ENCODE measurements at regions not wholly inside any gene's neighbourhood (a gene's known extent, or its start where the extent isn't known, plus 50 kb on each side); places are given as distances from the start of the nearest gene placed in this dataset.

- CTCF ChIA-PET = no interaction called here
- DNase-seq = no peak
- peaks cover 29% of the 10 kb centered on the region for H3K4me1 Mint-ChIP-seq
Measured at GRCh38 chr6:16854986-16855385, 93.7 kb upstream of the ATXN1 start.

DNA sequence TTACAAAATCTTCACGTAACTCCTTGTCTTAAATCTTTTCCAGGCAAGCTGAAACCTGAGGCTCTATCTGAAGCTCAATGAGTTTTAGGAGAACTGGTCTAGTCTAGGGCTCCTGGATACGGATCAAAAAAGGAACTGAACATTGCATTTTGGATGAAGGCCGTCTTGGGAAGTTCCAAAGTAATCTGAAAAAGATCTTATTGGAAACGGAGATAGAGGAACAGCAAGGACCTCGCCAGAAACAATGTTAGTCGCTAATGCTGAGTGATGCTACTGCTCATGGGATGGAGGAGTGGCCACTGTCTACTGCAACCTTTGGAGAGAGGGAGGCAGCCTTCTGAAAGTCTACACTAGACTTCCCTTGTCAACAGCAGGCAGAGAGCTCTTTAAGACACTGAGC lies 91.4 kb upstream of the ATXN1 start:
- ATAC-seq = no peak
- Mint-ChIP-seq H3K36me3 (no peaks in the 10 kb centered on the region), H3K4me3 (no peak overlapping the region), H3K27ac (no peak overlapping the region), H3K27me3 (peaks cover 34% of the 10 kb centered on the region), H3K4me1 (peaks cover 41% of the 10 kb centered on the region), H3K9me3 (ENCODE audit: low read depth) (no peaks in the 10 kb centered on the region)
- no peak for DNase-seq
- CTCF ChIA-PET = interaction anchor here (1.3 kb wide), 1 partner anchor 24 kb away, joined by 3 read pairs; no protein-coding TSS in a partner anchor

More at GRCh38 chr6:16854986-16855385, 93.7 kb upstream of the ATXN1 start:
- H3K36me3 Mint-ChIP-seq = peaks cover 3% of the 10 kb centered on the region
- peaks cover 40% of the 10 kb centered on the region for H3K27me3 Mint-ChIP-seq
- no peak overlapping the region for H3K4me3 Mint-ChIP-seq
- no peak overlapping the region for H3K27ac Mint-ChIP-seq
- peak; percentile 53 for ATAC-seq
- peaks cover 2% of the 10 kb centered on the region for H3K9me3 Mint-ChIP-seq (ENCODE audit: low read depth)

DNA sequence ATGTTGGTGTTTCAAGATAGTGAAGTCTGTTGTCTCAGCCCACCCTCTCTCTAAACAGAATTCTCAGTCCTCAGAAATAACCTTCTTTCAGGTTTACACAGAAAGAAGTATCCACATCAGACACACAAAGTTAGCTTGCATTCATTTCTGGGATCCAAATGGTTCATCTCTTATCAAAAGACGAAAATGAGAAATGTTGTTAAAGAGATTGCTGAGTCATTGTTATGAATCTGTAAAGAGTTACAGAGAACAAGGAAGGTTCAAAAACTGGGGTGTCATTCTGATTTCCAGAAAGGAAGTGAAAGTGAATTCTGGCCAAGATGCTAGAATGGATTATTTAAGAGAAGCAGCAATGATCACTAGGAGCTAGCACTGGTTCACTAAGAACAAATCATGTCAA lies 90.5 kb upstream of the ATXN1 start:
- Mint-ChIP-seq H3K9me3 (ENCODE audit: low read depth) (no peaks in the 10 kb centered on the region), H3K27me3 (peaks cover 32% of the 10 kb centered on the region), H3K36me3 (no peaks in the 10 kb centered on the region), H3K4me1 (peaks cover 41% of the 10 kb centered on the region), H3K27ac (no peak overlapping the region), H3K4me3 (no peak overlapping the region)
- CTCF ChIA-PET = interaction anchor here (1.9 kb wide), 1 partner anchor 88 kb away, joined by 5 read pairs; no protein-coding TSS in a partner anchor
- DNase-seq = no peak
- ATAC-seq = no peak

- Mint-ChIP-seq H3K27me3 (peaks cover 26% of the 10 kb centered on the region), H3K4me3 (no peak overlapping the region), H3K27ac (no peak overlapping the region), H3K9me3 (ENCODE audit: low read depth) (no peaks in the 10 kb centered on the region), H3K4me1 (peaks cover 41% of the 10 kb centered on the region), H3K36me3 (no peaks in the 10 kb centered on the region)
- DNase-seq = no peak
- no peak for ATAC-seq
- CTCF ChIA-PET = interaction anchor here (0.9 to 1.9 kb wide), 3 partner anchors 10 to 87 kb away, joined by 3 to 5 read pairs (median 4); no protein-coding TSS in a partner anchor
Measured at GRCh38 chr6:16851044-16851540, 89.8 kb upstream of the ATXN1 start.

- CTCF ChIA-PET = interaction anchor here (0.7 to 1.9 kb wide), 4 partner anchors 10 to 119 kb away, joined by 3 to 5 read pairs (median 4); no protein-coding TSS in a partner anchor
- Mint-ChIP-seq H3K27ac (no peak overlapping the region), H3K36me3 (no peaks in the 10 kb centered on the region), H3K4me3 (no peak overlapping the region), H3K27me3 (peaks cover 24% of the 10 kb centered on the region), H3K9me3 (ENCODE audit: low read depth) (no peaks in the 10 kb centered on the region), H3K4me1 (peaks cover 41% of the 10 kb centered on the region)
- ATAC-seq = no peak
- DNase-seq = no peak
Measured at GRCh38 chr6:16850681-16851026, 89.4 kb upstream of the ATXN1 start.

DNA sequence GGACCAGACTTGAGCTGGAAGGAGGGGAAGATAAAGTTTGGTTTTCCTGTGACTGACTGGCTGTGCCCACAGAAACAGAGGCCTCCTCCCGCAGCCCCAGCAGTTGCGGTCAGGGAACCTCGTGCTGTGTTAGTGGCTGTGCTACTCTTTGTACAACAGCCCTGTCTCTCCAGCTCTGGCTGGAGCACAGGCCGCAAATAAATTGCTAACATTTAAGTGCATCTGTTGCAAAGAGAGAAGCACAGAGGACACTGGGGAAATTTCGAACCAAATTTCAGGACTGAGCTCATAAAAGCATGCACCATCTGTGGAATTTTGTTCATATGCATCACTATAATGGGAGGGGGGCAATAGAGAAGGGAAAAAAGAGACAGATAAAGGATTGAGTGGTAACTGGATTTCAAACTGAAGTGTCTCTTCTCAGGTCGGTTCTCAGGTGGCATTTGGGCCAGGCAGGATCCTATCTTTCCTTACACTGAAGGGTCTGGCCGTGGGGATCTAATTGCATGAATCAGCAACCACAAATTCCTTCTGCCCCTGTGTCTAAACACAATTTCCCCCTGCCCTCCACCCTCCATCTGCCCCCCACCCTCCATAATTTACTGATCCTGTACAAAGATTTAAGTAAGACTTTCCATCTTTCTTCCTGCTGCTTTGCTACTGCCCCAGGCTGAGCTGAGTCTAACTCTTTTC lies 88.9 kb upstream of the ATXN1 start:
- Mint-ChIP-seq H3K4me1 (peaks cover 37% of the 10 kb centered on the region), H3K27ac (no peak overlapping the region), H3K4me3 (no peak overlapping the region), H3K36me3 (no peaks in the 10 kb centered on the region), H3K27me3 (peaks cover 21% of the 10 kb centered on the region), H3K9me3 (ENCODE audit: low read depth) (no peaks in the 10 kb centered on the region)
- DNase-seq (no peak), ATAC-seq (no peak)
- CTCF ChIA-PET = interaction anchor here (0.7 to 1.2 kb wide), 3 partner anchors 9 to 118 kb away, joined by 3 to 4 read pairs (median 3); no protein-coding TSS in a partner anchor

DNA sequence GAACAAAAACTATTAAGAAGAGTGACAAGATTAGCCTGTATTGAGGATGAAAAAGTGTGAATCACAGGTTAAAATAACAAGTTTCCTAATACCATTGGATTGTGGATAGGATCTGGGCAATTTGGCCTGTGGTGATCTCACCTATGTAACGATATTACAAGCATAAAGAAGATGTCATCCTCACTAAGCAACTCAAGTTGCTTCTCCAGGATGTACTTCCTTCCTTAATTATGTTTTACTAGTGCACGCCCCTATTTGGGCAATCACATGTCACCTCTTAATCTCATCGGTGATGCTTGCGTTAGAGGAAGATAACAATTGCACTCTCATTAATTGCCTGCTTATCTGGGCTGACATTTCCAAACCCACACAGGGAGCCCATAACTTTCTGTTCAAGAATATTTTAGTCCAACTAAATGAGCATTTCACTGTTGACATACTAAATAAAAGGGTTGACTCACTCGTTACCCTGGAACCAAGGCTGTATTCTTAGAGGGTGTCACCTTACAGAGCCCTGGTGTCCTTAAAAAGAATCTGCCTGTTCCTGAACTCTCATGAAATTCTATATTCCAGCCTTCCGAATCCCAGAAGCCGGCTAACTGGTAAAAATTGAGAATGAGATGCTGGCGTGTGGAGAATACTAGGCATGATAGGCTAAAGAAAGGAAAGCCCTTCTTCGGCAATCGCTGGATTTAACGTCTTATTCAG lies 88.2 kb upstream of the ATXN1 start:
- Mint-ChIP-seq H3K4me1 (peaks cover 31% of the 10 kb centered on the region), H3K36me3 (no peaks in the 10 kb centered on the region), H3K27ac (no peak overlapping the region), H3K9me3 (ENCODE audit: low read depth) (no peaks in the 10 kb centered on the region), H3K27me3 (peaks cover 19% of the 10 kb centered on the region), H3K4me3 (no peak overlapping the region)
- ATAC-seq = no peak
- DNase-seq = no peak
- CTCF ChIA-PET = no interaction called here

- H3K36me3 Mint-ChIP-seq = no peaks in the 10 kb centered on the region
- ATAC-seq (no peak), DNase-seq (no peak)
- CTCF ChIA-PET = interaction anchor here (0.6 to 1.1 kb wide), 2 partner anchors 73 to 366 kb away, joined by 3 read pairs; no protein-coding TSS in a partner anchor
- H3K4me1 Mint-ChIP-seq = peaks cover 23% of the 10 kb centered on the region
- H3K27me3 Mint-ChIP-seq = peaks cover 15% of the 10 kb centered on the region
- H3K4me3 Mint-ChIP-seq = no peak overlapping the region
- no peak overlapping the region for H3K27ac Mint-ChIP-seq
- no peaks in the 10 kb centered on the region for H3K9me3 Mint-ChIP-seq (ENCODE audit: low read depth)
Measured at GRCh38 chr6:16846399-16846778, 85.1 kb upstream of the ATXN1 start.

DNA sequence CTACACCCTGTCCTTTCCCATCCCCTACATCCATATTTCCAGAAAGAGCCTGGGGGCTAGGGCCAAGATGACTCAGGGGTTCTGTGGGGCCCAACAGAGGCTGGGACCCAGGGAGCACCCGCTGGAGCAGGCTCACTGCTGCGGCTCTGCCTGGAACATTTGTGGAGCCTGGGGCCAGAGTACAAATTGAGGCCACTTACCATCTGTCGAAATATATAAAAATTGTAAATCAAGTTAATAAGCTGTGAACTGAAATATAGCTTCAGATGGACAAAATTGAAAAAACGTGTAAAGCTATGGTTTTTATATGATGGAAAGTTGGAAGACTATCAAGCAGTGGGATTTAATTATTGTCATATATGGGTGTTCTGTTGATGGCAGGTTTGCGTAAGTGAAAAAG lies 82.9 kb upstream of the ATXN1 start:
- no peak for DNase-seq
- no peak for ATAC-seq
- no peak overlapping the region for H3K4me3 Mint-ChIP-seq
- CTCF ChIA-PET = no interaction called here
- H3K27me3 Mint-ChIP-seq = peaks cover 10% of the 10 kb centered on the region
- no peaks in the 10 kb centered on the region for H3K36me3 Mint-ChIP-seq
- no peaks in the 10 kb centered on the region for H3K9me3 Mint-ChIP-seq (ENCODE audit: low read depth)
- peaks cover 12% of the 10 kb centered on the region for H3K4me1 Mint-ChIP-seq
- no peak overlapping the region for H3K27ac Mint-ChIP-seq

- Mint-ChIP-seq H3K27ac (no peak overlapping the region), H3K4me1 (peaks cover 17% of the 10 kb centered on the region), H3K27me3 (peaks cover 7% of the 10 kb centered on the region), H3K4me3 (no peak overlapping the region), H3K9me3 (ENCODE audit: low read depth) (no peaks in the 10 kb centered on the region), H3K36me3 (no peaks in the 10 kb centered on the region)
- CTCF ChIA-PET = no interaction called here
- ATAC-seq (no peak), DNase-seq (no peak)
Measured at GRCh38 chr6:16842676-16843075, 81.4 kb upstream of the ATXN1 start.

DNA sequence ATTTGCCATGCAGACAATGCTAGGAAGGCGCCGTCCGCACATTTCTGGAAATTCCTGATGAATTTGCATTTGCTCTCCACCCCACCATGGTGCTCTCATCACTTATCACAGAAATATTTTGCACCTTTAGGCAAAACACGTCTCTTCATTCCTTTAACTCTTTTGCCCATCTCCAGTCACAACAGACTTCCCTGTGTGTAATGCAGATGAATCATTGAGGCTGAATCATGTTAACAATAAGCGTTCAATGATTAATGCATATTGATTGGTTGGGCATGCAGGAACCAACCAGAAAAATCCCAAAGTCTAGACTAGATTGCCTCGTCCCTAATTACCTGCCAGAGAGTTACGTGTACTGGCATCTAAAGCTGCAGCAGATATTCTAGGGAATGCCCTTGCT lies 80.0 kb upstream of the ATXN1 start:
- peaks cover 31% of the 10 kb centered on the region for H3K4me1 Mint-ChIP-seq
- no peaks in the 10 kb centered on the region for H3K36me3 Mint-ChIP-seq
- ATAC-seq (no peak), DNase-seq (no peak)
- H3K9me3 Mint-ChIP-seq (ENCODE audit: low read depth) = no peaks in the 10 kb centered on the region
- H3K27me3 Mint-ChIP-seq = peaks cover 7% of the 10 kb centered on the region
- H3K27ac Mint-ChIP-seq = no peak overlapping the region
- H3K4me3 Mint-ChIP-seq = no peak overlapping the region
- CTCF ChIA-PET = interaction anchor here (0.9 kb wide), 1 partner anchor 9 kb away, joined by 4 read pairs; no protein-coding TSS in a partner anchor

DNA sequence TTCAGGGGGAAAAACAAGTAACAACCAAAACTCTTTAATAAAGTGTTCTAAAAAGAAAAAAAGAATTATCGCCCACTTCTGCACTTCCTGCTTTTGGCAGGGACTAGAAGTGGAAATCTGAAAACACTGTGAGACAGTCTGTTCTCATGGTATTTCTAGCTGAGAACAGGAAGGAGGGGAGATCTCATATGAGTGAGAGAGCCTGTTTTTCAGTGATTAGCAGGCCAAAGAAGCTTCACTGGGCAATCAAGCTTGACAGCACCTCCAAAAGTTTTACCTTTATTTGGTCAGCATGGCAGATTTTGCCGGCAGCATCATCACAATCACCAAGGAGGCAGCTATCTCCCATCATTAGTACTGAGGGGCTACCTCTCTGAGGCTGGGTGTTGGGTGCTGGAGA lies 79.5 kb upstream of the ATXN1 start:
- CTCF ChIA-PET = interaction anchor here (0.9 kb wide), 1 partner anchor 10 kb away, joined by 4 read pairs; no protein-coding TSS in a partner anchor
- Mint-ChIP-seq H3K4me1 (peaks cover 36% of the 10 kb centered on the region), H3K4me3 (no peak overlapping the region), H3K27me3 (peaks cover 7% of the 10 kb centered on the region), H3K27ac (no peak overlapping the region), H3K36me3 (no peaks in the 10 kb centered on the region), H3K9me3 (ENCODE audit: low read depth) (no peaks in the 10 kb centered on the region)
- no peak for ATAC-seq
- no peak for DNase-seq

GRCh38 chr6:16840291-16840690 lies 79.0 kb upstream of the ATXN1 start:
- no peak overlapping the region for H3K4me3 Mint-ChIP-seq
- no peaks in the 10 kb centered on the region for H3K36me3 Mint-ChIP-seq
- no peak for ATAC-seq

More at GRCh38 chr6:16840291-16840690, 79.0 kb upstream of the ATXN1 start:
- CTCF ChIA-PET = no interaction called here
- DNase-seq = no peak
- Mint-ChIP-seq H3K27ac (no peak overlapping the region), H3K4me1 (peaks cover 38% of the 10 kb centered on the region), H3K27me3 (peaks cover 7% of the 10 kb centered on the region), H3K9me3 (ENCODE audit: low read depth) (no peaks in the 10 kb centered on the region)
